ENCODE measurements at regions not wholly inside any gene's neighbourhood (a gene's known extent, or its start where the extent isn't known, plus 50 kb on each side); places are given as distances from the start of the nearest gene placed in this dataset.

GRCh38 chr9:91102269-91102668 lies 259.4 kb downstream of the AUH start:
- DNase-seq, result no peak

GRCh38 chr9:91103931-91104330 lies 257.8 kb downstream of the AUH start:
- no peak for DNase-seq

GRCh38 chr9:91106415-91107081 lies 255.2 kb downstream of the AUH start:
- no peak for DNase-seq

GRCh38 chr9:91111226-91111625 lies 250.5 kb downstream of the AUH start:
- DNase-seq, result no peak

GRCh38 chr9:91111876-91112275 lies 249.8 kb downstream of the AUH start:
- DNase-seq, result no peak

- DNase-seq, result no peak
Measured at GRCh38 chr9:91113016-91113415, 248.7 kb downstream of the AUH start.

- no peak for DNase-seq
Measured at GRCh38 chr9:91114450-91114849, 247.3 kb downstream of the AUH start.

GRCh38 chr9:91116211-91116610 lies 245.5 kb downstream of the AUH start:
- DNase-seq, result no peak

GRCh38 chr9:91116711-91117110 lies 245.0 kb downstream of the AUH start:
- no peak for DNase-seq

GRCh38 chr9:91117474-91117891 lies 244.2 kb downstream of the AUH start:
- DNase-seq, result no peak

- DNase-seq, result no peak
Measured at GRCh38 chr9:91117959-91118703, 243.6 kb downstream of the AUH start.

- DNase-seq, result no peak
Measured at GRCh38 chr9:91118704-91119025, 243.1 kb downstream of the AUH start.

GRCh38 chr9:91119142-91119541 lies 242.6 kb downstream of the AUH start:
- peak; percentile 36 for DNase-seq

GRCh38 chr9:91119679-91120078 lies 242.0 kb downstream of the AUH start:
- DNase-seq, result peak; percentile 50

- no peak for DNase-seq
Measured at GRCh38 chr9:91120200-91120599, 241.5 kb downstream of the AUH start.

- DNase-seq, result no peak
Measured at GRCh38 chr9:91122755-91123154, 239.0 kb downstream of the AUH start.

- no peak for DNase-seq
Measured at GRCh38 chr9:91126761-91127445, 234.8 kb downstream of the AUH start.

GRCh38 chr9:91127653-91128052 lies 234.1 kb downstream of the AUH start:
- DNase-seq, result no peak

- no peak for DNase-seq
Measured at GRCh38 chr9:91130796-91131318, 230.9 kb downstream of the AUH start.

- peak; percentile 81 for DNase-seq
Measured at GRCh38 chr9:91131433-91131839, 230.3 kb downstream of the AUH start.

- no peak for DNase-seq
Measured at GRCh38 chr9:91132576-91133073, 229.1 kb downstream of the AUH start.

- DNase-seq, result no peak
Measured at GRCh38 chr9:91134608-91135007, 227.1 kb downstream of the AUH start.

- no peak for DNase-seq
Measured at GRCh38 chr9:91137391-91137790, 224.3 kb downstream of the AUH start.

- DNase-seq, result no peak
Measured at GRCh38 chr9:91138760-91139159, 223.0 kb downstream of the AUH start.

All from amniotic stem cell (primary cell).